GM18498 (cell line): ENCODE measurements at regions not wholly inside any gene's neighbourhood (a gene's known extent, or its start where the extent isn't known, plus 50 kb on each side); places are given as distances from the start of the nearest gene placed in this dataset.
A peak's percentile ranks its signal among the peaks of the same experiment; 100 is the strongest.

Experiments used
- ATAC-seq: cut with Tn5 transposase; IDR thresholded peaks from one replicate; pipeline ENCODE4 v1.9.1; 2021; ENCODE audit warnings: mild to moderate bottlenecking, moderate library complexity; ENCODE audit not compliant: unreplicated experiment

GRCh38 chr6:150651808-150652470, 52.3 kb downstream of the PLEKHG1 start:
- no peak for ATAC-seq

- no peak for ATAC-seq
These were observed 53.3 kb downstream of the PLEKHG1 start for GRCh38 chr6:150652848-150653613.

- no peak for ATAC-seq
These were observed 54.9 kb downstream of the PLEKHG1 start for GRCh38 chr6:150654608-150655007.

GRCh38 chr6:150656156-150656555, 56.5 kb downstream of the PLEKHG1 start:
- no peak for ATAC-seq

- no peak for ATAC-seq
These were observed 58.7 kb downstream of the PLEKHG1 start for GRCh38 chr6:150658421-150658820.

GRCh38 chr6:150659046-150659763, 59.5 kb downstream of the PLEKHG1 start:
- no peak for ATAC-seq

- ATAC-seq = no peak
These were observed 61.7 kb downstream of the PLEKHG1 start for GRCh38 chr6:150661216-150662007.

GRCh38 chr6:150662814-150663213, 63.1 kb downstream of the PLEKHG1 start:
- no peak for ATAC-seq

GRCh38 chr6:150664091-150664490, 64.4 kb downstream of the PLEKHG1 start:
- ATAC-seq = no peak

- no peak for ATAC-seq
These were observed 66.4 kb downstream of the PLEKHG1 start for GRCh38 chr6:150666071-150666470.

GRCh38 chr6:150667359-150667758, 67.7 kb downstream of the PLEKHG1 start:
- ATAC-seq = no peak

- ATAC-seq = peak; percentile 77
These were observed 68.5 kb downstream of the PLEKHG1 start for GRCh38 chr6:150667977-150668716.

GRCh38 chr6:150668900-150669302, 69.2 kb downstream of the PLEKHG1 start:
- ATAC-seq = no peak

GRCh38 chr6:150670311-150670710, 70.6 kb downstream of the PLEKHG1 start:
- ATAC-seq = no peak

- no peak for ATAC-seq
These were observed 73.1 kb downstream of the PLEKHG1 start for GRCh38 chr6:150672800-150673199.

GRCh38 chr6:150673720-150674346, 74.1 kb downstream of the PLEKHG1 start:
- ATAC-seq = no peak

- no peak for ATAC-seq
These were observed 76.7 kb downstream of the PLEKHG1 start for GRCh38 chr6:150676344-150676743.

GRCh38 chr6:150676772-150677171, 77.1 kb downstream of the PLEKHG1 start:
- no peak for ATAC-seq

- no peak for ATAC-seq
These were observed 80.8 kb downstream of the PLEKHG1 start for GRCh38 chr6:150680510-150680909.
